Osteocyte (in vitro differentiated cells): ENCODE measurements at regions not wholly inside any gene's neighbourhood (a gene's known extent, or its start where the extent isn't known, plus 50 kb on each side); places are given as distances from the start of the nearest gene placed in this dataset.

Source experiments
- DNase-seq: peaks from one replicate; pipeline ENCODE4 v3.0.0; 2021; ENCODE audit warnings: mixed read lengths; ENCODE audit not compliant: unreplicated experiment; ENCODE audit errors: extremely low spot score
- H3K27ac Mint-ChIP-seq: one replicate; pipeline ENCODE4 v1.8.0; 2021; ENCODE audit warnings: mild to moderate bottlenecking, mixed read lengths; ENCODE audit not compliant: unreplicated experiment
- H3K27me3 Mint-ChIP-seq: one replicate; pipeline ENCODE4 v1.8.0; 2021; ENCODE audit warnings: mixed read lengths; ENCODE audit not compliant: unreplicated experiment
- H3K36me3 Mint-ChIP-seq: one replicate; pipeline ENCODE4 v1.8.0; 2021; ENCODE audit warnings: mixed read lengths; ENCODE audit not compliant: unreplicated experiment
- H3K4me1 Mint-ChIP-seq: one replicate; pipeline ENCODE4 v1.8.0; 2021; ENCODE audit warnings: mixed read lengths; ENCODE audit not compliant: unreplicated experiment
- H3K4me3 Mint-ChIP-seq: one replicate; pipeline ENCODE4 v1.8.0; 2021; ENCODE audit warnings: mild to moderate bottlenecking, moderate library complexity, mixed read lengths; ENCODE audit not compliant: unreplicated experiment
- H3K9me3 Mint-ChIP-seq: one replicate; pipeline ENCODE4 v1.8.0; 2021; ENCODE audit warnings: mixed read lengths; ENCODE audit not compliant: unreplicated experiment
- CTCF ChIP-seq: fragments of 200-600 bp; sonication (generic); IDR thresholded peaks from 2 replicates; pipeline ENCODE4 v1.5.0; 2021; ENCODE audit warnings: antibody characterized with exemption, mild to moderate bottlenecking, moderate library complexity

GRCh38 chrX:40249582-40249981 is 151.8 kb upstream of the BCOR start:
- no peak for TF ChIP-seq CTCF
- Mint-ChIP-seq H3K4me3 (no peak overlapping the region), H3K27me3 (no peaks in the 10 kb centered on the region), H3K27ac (no peak overlapping the region), H3K4me1 (peaks cover 9% of the 10 kb centered on the region), H3K36me3 (no peaks in the 10 kb centered on the region), H3K9me3 (no peaks in the 10 kb centered on the region)
- DNase-seq: no peak

- Mint-ChIP-seq H3K36me3 (no peaks in the 10 kb centered on the region), H3K9me3 (no peaks in the 10 kb centered on the region), H3K27me3 (no peaks in the 10 kb centered on the region), H3K27ac (no peak overlapping the region), H3K4me3 (no peak overlapping the region), H3K4me1 (peaks cover 9% of the 10 kb centered on the region)
- DNase-seq: no peak
- no peak for TF ChIP-seq CTCF
Observed at GRCh38 chrX:40248822-40249221, 151.1 kb upstream of the BCOR start.

GRCh38 chrX:40247848-40248622 is 150.3 kb upstream of the BCOR start:
- Mint-ChIP-seq H3K9me3 (no peaks in the 10 kb centered on the region), H3K36me3 (no peaks in the 10 kb centered on the region), H3K27ac (no peak overlapping the region), H3K4me3 (no peak overlapping the region), H3K27me3 (no peaks in the 10 kb centered on the region), H3K4me1 (peaks cover 9% of the 10 kb centered on the region)
- TF ChIP-seq CTCF: no peak
- no peak for DNase-seq

- no peak overlapping the region for H3K4me3 Mint-ChIP-seq
- no peaks in the 10 kb centered on the region for H3K27me3 Mint-ChIP-seq
- TF ChIP-seq CTCF: no peak
- H3K9me3 Mint-ChIP-seq: no peaks in the 10 kb centered on the region
- no peak overlapping the region for H3K27ac Mint-ChIP-seq
- peaks cover 9% of the 10 kb centered on the region for H3K4me1 Mint-ChIP-seq
- no peaks in the 10 kb centered on the region for H3K36me3 Mint-ChIP-seq
- no peak for DNase-seq
Observed at GRCh38 chrX:40247382-40247781, 149.6 kb upstream of the BCOR start.

GRCh38 chrX:40245488-40246071 is 147.8 kb upstream of the BCOR start:
- Mint-ChIP-seq H3K4me1 (peaks cover 9% of the 10 kb centered on the region), H3K27ac (peak overlapping the region; percentile 28), H3K27me3 (no peaks in the 10 kb centered on the region), H3K36me3 (no peaks in the 10 kb centered on the region), H3K4me3 (peak overlapping the region; percentile 4), H3K9me3 (no peaks in the 10 kb centered on the region)
- peak; percentile 28 for TF ChIP-seq CTCF
- no peak for DNase-seq
